PC-9 (cell line): ENCODE measurements at regions not wholly inside any gene's neighbourhood (a gene's known extent, or its start where the extent isn't known, plus 50 kb on each side); places are given as distances from the start of the nearest gene placed in this dataset.

Experiments
- BruUV-seq: library from RNA; stranded (reverse); fragments of 400-500 nt; replicated peaks from 2 replicates; lab custom pipeline; 2021; lab: Mats Ljungman, UMichigan
- CTCF ChIA-PET: fragments of 300-600 bp; sonication (Branson Sonifier 250); formaldehyde crosslinking; loops from one replicate; lab custom pipeline; 2022; ENCODE audit warnings: antibody characterized with exemption; lab: Charles Lee
- POLR2A ChIA-PET: fragments of 300-600 bp; sonication (Branson Sonifier 250); formaldehyde crosslinking; loops from one replicate; lab custom pipeline; 2022; ENCODE audit warnings: antibody characterized with exemption; ENCODE audit not compliant: unreplicated experiment; lab: Charles Lee
- DNase-seq, 2 experiments: peaks; one replicate each; pipeline versions ENCODE4 v3.0.0 to v3.0.0-alpha.2; 2015 to 2022; ENCODE audit warnings: mixed read lengths in 1 of 2
- H2AFZ ChIP-seq: fragments of 200-600 bp; sonication (generic); 2 replicates; pipeline ENCODE4 v1.8.1; 2017; ENCODE audit warnings: antibody characterized with exemption
- H3F3A ChIP-seq: fragments of 200-600 bp; sonication (generic); 2 replicates; pipeline ENCODE4 v1.8.1; 2017; ENCODE audit warnings: antibody characterized with exemption, mild to moderate bottlenecking, low read depth; ENCODE audit not compliant: insufficient read depth
- H3K27ac ChIP-seq: fragments of 200-600 bp; sonication (generic); 2 replicates; pipeline ENCODE4 v1.6.1; 2016; ENCODE audit warnings: mixed run types
- H3K27me3 ChIP-seq: fragments of 200-600 bp; sonication (generic); 2 replicates; pipeline ENCODE4 v1.6.1; 2016; ENCODE audit warnings: low read depth, mixed run types; ENCODE audit not compliant: insufficient read depth
- H3K36me3 ChIP-seq: fragments of 200-600 bp; sonication (generic); 2 replicates; pipeline ENCODE4 v1.6.1; 2016; ENCODE audit warnings: low read depth, mixed run types
- H3K4me1 ChIP-seq: fragments of 200-600 bp; sonication (generic); replicated peaks from 2 replicates; pipeline ENCODE4 v1.6.1; 2016; ENCODE audit warnings: mixed run types; ENCODE audit not compliant: insufficient read depth
- H3K4me2 ChIP-seq: fragments of 200-600 bp; sonication (generic); 2 replicates; pipeline ENCODE4 v1.6.1; 2017; ENCODE audit warnings: mixed run types
- H3K4me3 ChIP-seq: fragments of 200-600 bp; sonication (generic); 2 replicates; pipeline ENCODE4 v1.6.1; 2016; ENCODE audit warnings: mixed run types
- H3K79me2 ChIP-seq: fragments of 200-600 bp; sonication (generic); 2 replicates; pipeline ENCODE4 v1.6.1; 2017; ENCODE audit warnings: low read depth, mixed run types
- H3K9me2 ChIP-seq: fragments of 200-600 bp; sonication (generic); 2 replicates; pipeline ENCODE4 v1.8.1; 2017; ENCODE audit warnings: mild to moderate bottlenecking; ENCODE audit not compliant: insufficient read depth
- H3K9me3 ChIP-seq: fragments of 200-600 bp; sonication (generic); 2 replicates; pipeline ENCODE4 v1.8.1; 2016; ENCODE audit warnings: low read depth; ENCODE audit not compliant: insufficient read depth
- H4K20me1 ChIP-seq: fragments of 200-600 bp; sonication (generic); 2 replicates; pipeline ENCODE4 v1.8.1; 2017; ENCODE audit not compliant: insufficient read depth
- EZH2 ChIP-seq: fragments of 200-600 bp; sonication (generic); IDR thresholded peaks from 2 replicates; pipeline ENCODE4 v1.8.0; 2017; ENCODE audit warnings: antibody characterized with exemption, low read depth
- intact Hi-C: fragments of 100-400 bp; cut with micrococcal nuclease; formaldehyde crosslinking; loops from one replicate; pipeline ENCODE4 v1.10.0; 2022; ENCODE audit not compliant: unreplicated experiment
- TF ChIP-seq, protein P1 (sequence below): fragments of 200-600 bp; sonication (generic); conservative IDR thresholded peaks from 2 replicates; pipeline ENCODE4 v1.6.1; 2017; ENCODE audit warnings: mixed run types, antibody characterized with exemption, mild to moderate bottlenecking, moderate library complexity

DNA sequence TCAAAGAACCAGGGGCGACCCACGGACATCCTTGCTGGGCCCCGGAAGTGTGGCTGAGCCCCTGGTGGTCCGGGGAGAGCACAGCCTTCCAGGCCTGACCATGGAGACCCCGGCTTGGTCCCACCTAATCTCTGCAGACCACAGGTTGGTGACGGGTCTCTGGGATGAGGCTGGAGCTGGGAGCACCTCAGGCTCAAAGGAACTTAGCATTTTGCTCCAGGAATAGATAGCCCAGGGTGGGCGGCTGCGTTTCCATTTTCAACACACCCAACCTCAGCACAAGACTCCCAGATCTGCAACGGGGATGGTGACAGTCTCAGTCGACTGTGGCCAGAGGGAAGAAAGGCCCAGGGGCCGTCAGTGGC is 58.5 kb downstream of the FOXL3 start:
- intact Hi-C loops = no loop called here
- BruUV-seq = no TSS peak
- no peak for DNase-seq
- no peak overlapping the region for H2AFZ ChIP-seq
- no peak overlapping the region for H3K27ac ChIP-seq
- H3K4me1 ChIP-seq = no peaks in the 10 kb centered on the region
- no peaks in the 10 kb centered on the region for H4K20me1 ChIP-seq
- POLR2A ChIA-PET = no interaction called here
- CTCF ChIA-PET = no interaction called here
- no peak overlapping the region for H3K4me2 ChIP-seq
- H3K9me3 ChIP-seq = no peaks in the 10 kb centered on the region
- H3K36me3 ChIP-seq = no peaks in the 10 kb centered on the region
- H3K27me3 ChIP-seq = peaks cover 86% of the 10 kb centered on the region
- H3K79me2 ChIP-seq = no peaks in the 10 kb centered on the region
- H3F3A ChIP-seq = no peaks in the 10 kb centered on the region
- TF ChIP-seq, protein P1, sequence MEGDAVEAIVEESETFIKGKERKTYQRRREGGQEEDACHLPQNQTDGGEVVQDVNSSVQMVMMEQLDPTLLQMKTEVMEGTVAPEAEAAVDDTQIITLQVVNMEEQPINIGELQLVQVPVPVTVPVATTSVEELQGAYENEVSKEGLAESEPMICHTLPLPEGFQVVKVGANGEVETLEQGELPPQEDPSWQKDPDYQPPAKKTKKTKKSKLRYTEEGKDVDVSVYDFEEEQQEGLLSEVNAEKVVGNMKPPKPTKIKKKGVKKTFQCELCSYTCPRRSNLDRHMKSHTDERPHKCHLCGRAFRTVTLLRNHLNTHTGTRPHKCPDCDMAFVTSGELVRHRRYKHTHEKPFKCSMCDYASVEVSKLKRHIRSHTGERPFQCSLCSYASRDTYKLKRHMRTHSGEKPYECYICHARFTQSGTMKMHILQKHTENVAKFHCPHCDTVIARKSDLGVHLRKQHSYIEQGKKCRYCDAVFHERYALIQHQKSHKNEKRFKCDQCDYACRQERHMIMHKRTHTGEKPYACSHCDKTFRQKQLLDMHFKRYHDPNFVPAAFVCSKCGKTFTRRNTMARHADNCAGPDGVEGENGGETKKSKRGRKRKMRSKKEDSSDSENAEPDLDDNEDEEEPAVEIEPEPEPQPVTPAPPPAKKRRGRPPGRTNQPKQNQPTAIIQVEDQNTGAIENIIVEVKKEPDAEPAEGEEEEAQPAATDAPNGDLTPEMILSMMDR = no peak
- TF ChIP-seq EZH2 = no peak
- no peak overlapping the region for H3K4me3 ChIP-seq
- no peaks in the 10 kb centered on the region for H3K9me2 ChIP-seq

DNA sequence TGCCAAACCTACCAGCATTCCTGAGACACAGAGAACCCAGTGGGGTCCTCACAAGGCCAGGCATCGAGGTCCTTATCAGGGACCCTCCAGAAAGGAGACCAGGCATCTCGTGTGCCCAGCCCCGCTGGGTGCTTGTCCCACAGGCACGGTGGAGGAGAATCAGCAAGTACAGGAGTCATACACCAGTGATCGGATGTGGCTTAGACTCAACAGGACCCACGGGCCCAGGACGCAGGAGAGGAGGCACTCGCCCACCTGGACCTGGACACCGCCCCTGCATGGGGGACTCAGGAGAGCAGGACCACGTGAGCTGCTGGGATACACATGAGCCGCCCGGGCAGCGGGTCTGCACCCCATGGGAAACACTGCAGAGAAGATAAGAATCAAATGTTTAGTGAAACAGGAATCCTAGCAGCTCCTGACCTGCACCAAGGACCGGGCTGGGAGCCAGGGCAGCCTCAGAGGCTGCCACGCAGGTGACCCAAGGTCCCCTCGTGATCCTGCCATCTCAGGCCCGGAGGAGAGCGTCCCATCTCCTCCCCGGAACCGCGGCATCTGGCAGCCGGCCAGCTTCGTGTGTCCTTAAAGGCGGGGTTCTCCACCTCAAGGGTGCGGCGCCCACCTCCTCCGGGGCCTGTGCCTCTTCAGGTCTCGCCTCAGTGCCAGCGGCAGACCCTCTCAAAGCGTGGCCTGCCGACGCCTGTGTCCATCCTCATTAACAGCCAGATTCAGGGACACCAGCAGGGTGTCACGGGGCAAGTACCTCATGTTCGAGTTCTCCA is 59.2 kb downstream of the FOXL3 start:
- CTCF ChIA-PET = no interaction called here
- Histone ChIP-seq H3K36me3 (no peaks in the 10 kb centered on the region), H3F3A (no peaks in the 10 kb centered on the region), H3K27me3 (peaks cover 86% of the 10 kb centered on the region), H4K20me1 (no peaks in the 10 kb centered on the region), H3K9me2 (no peaks in the 10 kb centered on the region), H3K27ac (no peak overlapping the region), H3K4me2 (no peak overlapping the region), H3K9me3 (no peaks in the 10 kb centered on the region), H3K4me3 (no peak overlapping the region), H3K4me1 (no peaks in the 10 kb centered on the region), H2AFZ (no peak overlapping the region), H3K79me2 (no peaks in the 10 kb centered on the region)
- POLR2A ChIA-PET = no interaction called here
- intact Hi-C loops = no loop called here
- TF ChIP-seq, protein P1 = no peak
- no peak for TF ChIP-seq EZH2
- BruUV-seq = no TSS peak
- DNase-seq = no peak

DNA sequence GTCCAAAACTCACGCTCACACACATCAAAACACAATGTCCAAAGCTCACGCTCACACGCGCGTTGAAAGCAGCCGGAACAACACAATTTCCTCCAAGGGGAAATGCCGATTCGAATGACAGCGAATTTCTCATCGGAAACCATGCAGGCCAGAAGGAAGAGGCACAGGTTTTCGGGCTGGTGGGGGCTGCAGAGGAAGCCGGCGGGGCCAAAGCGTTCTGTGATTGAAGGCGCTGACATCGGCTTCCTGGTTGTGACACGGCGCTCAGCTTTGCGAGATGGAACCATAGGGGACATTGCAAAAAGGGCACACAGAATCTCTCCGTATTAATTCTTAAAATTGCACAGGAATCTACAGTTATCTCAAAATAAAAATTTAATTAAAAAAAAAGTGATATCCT is 61.3 kb downstream of the FOXL3 start:
- BruUV-seq = no TSS peak
- Histone ChIP-seq H3K27ac (no peak overlapping the region), H4K20me1 (no peaks in the 10 kb centered on the region), H3F3A (no peaks in the 10 kb centered on the region), H3K9me3 (no peaks in the 10 kb centered on the region), H3K79me2 (no peaks in the 10 kb centered on the region), H3K4me3 (no peak overlapping the region), H3K4me1 (no peaks in the 10 kb centered on the region), H3K27me3 (peaks cover 84% of the 10 kb centered on the region), H3K36me3 (no peaks in the 10 kb centered on the region), H3K9me2 (no peaks in the 10 kb centered on the region), H2AFZ (no peak overlapping the region), H3K4me2 (no peak overlapping the region)
- no peak for TF ChIP-seq EZH2
- TF ChIP-seq, protein P1 = no peak
- DNase-seq = no peak
- POLR2A ChIA-PET = no interaction called here
- intact Hi-C loops = no loop called here
- CTCF ChIA-PET = no interaction called here
